Gastroesophageal sphincter (tissue), 3 donors: ENCODE measurements at regions not wholly inside any gene's neighbourhood (a gene's known extent, or its start where the extent isn't known, plus 50 kb on each side); places are given as distances from the start of the nearest gene placed in this dataset.

Experiments used
- CTCF ChIP-seq, 4 experiments: fragments of 200-600 bp in 2 of 4; fragments of 450-650 bp in 2 of 4; sonication (generic) in 1 of 4; IDR thresholded peaks; one replicate each; pipeline ENCODE4 v1.5.1; 2017 to 2019; ENCODE audit warnings: antibody characterized with exemption in 4 of 4, mild to moderate bottlenecking in 2 of 4, moderate library complexity in 2 of 4
- EP300 ChIP-seq: sonication (generic); formaldehyde crosslinking; IDR thresholded peaks from one replicate; pipeline ENCODE4 v1.6.1; 2017; ENCODE audit warnings: antibody characterized with exemption, mild to moderate bottlenecking
- POLR2AphosphoS5 ChIP-seq: sonication (generic); formaldehyde crosslinking; IDR thresholded peaks from one replicate; pipeline ENCODE4 v1.6.1; 2017; ENCODE audit warnings: antibody characterized with exemption

GRCh38 chr4:182126096-182126495 lies 117.1 kb upstream of the TENM3 start:
- no peak for TF ChIP-seq POLR2AphosphoS5
- TF ChIP-seq CTCF (IDR thresholded peaks at IDR 0.05), result no peak
- no peak for TF ChIP-seq EP300
